Stimulated activated CD4-positive, alpha-beta T cell treated with anti-CD3 and anti-CD28 coated beads, Interleukin-1b, Interleukin-23, amount 100 ng/mL, for 24 hours (primary cell): ENCODE measurements at regions not wholly inside any gene's neighbourhood (a gene's known extent, or its start where the extent isn't known, plus 50 kb on each side); places are given as distances from the start of the nearest gene placed in this dataset.

Source experiments
- DNase-seq, 4 experiments: peaks; one replicate each; pipeline ENCODE4 v3.0.0-alpha.2; 2020; ENCODE audit warnings: low read depth in 4 of 4, low spot score in 1 of 4

DNA sequence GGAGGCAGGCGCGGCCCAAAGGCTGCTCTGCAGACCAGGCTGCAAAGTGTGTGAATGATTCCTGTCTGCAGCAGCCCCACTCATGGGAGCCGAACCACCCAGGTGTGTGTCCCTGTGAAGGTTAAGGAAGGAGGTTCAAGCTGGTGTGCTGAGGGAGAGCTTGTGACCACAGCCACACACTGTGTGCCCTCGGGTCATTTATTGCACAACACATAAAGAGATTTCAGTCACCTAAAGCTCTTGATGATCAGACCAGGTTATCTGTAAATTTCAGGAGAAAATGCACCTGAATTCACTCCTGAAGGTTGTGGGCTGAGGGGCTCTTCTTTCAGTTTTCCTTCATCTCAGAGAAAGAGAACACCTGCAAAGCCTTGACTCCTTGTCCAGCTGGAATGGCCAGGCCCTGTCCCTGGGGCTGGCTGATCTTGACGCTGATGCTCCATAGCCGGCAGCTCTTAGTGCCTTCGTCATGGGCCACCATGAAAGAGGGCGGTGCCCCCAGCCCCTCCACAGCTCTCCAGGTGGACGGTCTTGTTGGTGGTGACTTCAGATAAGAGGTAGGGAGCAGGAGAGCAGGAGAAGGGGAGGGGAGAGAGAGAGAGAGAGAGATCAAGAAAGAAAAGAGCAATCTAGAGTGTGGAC lies 110.8 kb upstream of the C1QTNF9B start:
- no peak for DNase-seq

DNA sequence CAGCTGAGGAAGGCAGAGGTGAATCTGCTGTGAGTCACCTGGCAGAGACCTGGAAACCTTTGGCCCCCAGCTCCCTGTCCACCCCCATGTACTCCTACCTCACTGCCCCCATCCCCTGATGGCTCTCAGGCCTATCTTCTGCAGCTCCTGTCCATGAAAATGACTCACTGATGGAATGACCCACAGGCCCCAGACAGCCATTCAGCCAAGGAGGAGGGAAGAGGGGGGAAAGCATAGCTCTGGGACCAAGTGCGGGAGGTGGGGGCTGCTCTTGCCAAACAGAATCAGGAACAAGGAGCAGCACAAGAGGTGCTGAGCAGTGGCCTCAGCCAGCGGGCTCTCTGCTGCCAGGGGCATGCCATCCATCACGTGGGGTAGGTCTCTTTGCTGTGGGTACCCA lies 111.4 kb upstream of the C1QTNF9B start:
- no peak for DNase-seq

GRCh38 chr13:24011266-24011665 lies 114.0 kb upstream of the C1QTNF9B start:
- no peak for DNase-seq

DNA sequence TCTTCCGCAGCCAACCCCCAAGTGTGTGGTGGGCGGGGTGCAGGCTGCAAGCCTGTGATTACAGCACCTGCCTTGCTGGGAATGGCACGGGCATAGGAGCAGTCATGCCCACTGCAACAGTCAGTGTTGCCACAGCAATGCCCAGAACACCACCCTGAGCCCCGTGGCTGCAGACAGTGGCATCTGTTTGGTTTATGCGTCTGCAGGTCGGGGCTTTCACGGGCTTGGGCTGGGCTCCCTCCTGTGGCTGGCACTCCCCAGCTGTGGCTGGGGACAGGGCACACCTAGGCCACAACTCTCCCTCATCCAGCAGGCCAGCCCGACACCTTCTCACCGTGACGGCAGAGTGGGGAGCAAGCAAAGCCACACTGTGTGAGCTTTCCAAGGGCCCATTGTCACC lies 115.3 kb upstream of the C1QTNF9B start:
- no peak for DNase-seq

- no peak for DNase-seq
Measured at GRCh38 chr13:24013189-24013588, 115.9 kb upstream of the C1QTNF9B start.

DNA sequence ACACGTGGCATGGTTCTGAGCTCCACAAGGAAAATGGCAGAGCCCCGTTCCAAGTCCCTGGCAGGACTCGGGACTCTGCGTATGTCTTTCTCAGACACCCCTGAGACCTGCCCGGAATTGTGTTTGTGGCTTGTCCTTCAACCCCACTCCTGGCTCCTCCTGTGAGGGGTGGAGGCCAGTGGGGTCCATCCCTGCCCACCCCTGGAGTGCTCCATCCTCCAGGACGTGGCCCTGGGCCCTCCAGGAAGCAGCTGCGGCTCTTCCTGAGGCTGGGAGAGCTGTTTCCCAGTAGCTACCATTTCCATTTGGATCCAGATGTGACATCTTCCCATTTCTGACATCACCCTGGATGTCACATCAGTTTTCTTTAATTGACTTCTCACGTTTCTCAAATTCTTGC lies 118.7 kb upstream of the C1QTNF9B start:
- no peak for DNase-seq

- no peak for DNase-seq
Measured at GRCh38 chr13:24022568-24022967, 125.3 kb upstream of the C1QTNF9B start.

DNA sequence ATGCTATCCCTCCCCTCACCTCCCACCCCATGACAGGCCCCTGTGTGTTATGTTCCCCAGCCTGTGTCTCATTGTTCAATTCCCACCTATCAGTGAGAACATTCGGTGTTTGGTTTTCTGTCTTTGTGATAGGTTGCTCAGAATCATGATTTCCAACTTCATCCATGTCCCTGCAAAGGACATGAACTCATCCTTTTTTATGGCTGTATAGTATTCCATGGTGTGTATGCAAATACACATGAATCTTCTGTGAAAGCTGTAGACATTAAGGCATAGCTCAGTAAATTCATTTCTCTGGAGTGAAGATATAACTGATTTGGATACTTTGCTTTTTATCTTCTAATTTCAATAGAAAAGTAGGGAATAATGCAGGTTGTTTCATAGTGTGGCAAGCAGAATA lies 125.8 kb upstream of the C1QTNF9B start:
- no peak for DNase-seq

DNA sequence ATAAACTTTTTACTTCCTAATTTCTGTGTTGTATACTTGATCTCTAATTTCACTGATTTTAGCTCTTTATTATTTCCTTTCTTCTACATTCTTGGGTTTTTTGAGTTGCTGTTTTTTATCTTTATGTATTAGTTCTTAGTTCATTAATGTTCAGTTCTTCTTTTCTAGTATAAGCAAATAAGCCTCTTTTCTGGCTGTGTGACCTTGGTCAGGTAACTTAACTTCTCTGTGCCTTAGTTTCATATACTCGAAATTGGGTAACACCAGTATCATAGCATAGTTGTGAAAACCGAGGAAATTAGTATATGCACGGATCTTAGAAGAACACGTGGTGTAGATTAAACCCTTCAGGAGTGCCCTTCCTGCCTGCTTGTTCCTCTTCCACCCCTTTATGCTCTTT lies 130.2 kb upstream of the C1QTNF9B start:
- no peak for DNase-seq

- DNase-seq = no peak
Measured at GRCh38 chr13:24032252-24032651, 128.3 kb upstream of the SPATA13 start.

GRCh38 chr13:24032674-24033073 lies 127.8 kb upstream of the SPATA13 start:
- no peak for DNase-seq

GRCh38 chr13:24033527-24034302 lies 126.8 kb upstream of the SPATA13 start:
- no peak for DNase-seq

DNA sequence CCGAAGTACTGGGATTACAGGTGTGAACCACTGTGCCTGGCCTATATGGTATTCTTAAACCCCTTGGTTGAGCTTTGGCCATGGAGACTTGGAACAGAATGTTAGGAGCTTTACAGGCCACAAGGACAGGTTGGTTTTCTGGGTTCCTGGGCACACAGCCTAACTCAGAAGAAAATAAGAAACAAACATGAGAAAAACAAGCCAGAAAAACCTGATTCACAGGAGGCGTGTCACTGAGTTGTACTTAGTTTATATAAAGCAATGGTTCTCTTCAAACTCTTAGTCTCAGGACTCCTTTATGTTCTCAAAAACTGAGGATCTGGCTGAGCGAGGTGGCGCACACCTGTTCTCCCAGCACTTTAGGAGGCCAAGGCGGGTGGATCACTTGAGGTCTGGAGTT lies 125.1 kb upstream of the SPATA13 start:
- DNase-seq = no peak

DNA sequence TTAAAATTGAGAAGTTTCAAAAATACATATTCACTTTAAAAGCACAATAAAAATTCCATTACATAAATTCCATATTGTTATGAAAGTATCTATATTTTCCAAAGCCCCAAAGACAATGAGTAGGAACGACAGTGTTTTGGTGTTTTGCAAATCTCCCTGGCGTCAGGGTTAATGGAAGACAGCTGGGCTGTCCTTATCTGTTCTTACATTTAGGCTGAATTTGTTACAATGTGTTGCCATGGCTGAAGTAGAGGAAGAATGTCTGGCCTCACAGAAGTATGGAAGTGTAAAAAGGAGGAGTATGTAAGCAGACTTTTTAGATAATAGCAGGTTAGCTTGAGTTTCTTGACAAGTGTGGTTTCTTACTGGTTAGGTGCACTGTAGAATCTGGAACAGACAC lies 124.4 kb upstream of the SPATA13 start:
- DNase-seq = no peak

GRCh38 chr13:24038405-24038804 lies 122.1 kb upstream of the SPATA13 start:
- DNase-seq = no peak

GRCh38 chr13:24038841-24039330 lies 121.6 kb upstream of the SPATA13 start:
- no peak for DNase-seq

DNA sequence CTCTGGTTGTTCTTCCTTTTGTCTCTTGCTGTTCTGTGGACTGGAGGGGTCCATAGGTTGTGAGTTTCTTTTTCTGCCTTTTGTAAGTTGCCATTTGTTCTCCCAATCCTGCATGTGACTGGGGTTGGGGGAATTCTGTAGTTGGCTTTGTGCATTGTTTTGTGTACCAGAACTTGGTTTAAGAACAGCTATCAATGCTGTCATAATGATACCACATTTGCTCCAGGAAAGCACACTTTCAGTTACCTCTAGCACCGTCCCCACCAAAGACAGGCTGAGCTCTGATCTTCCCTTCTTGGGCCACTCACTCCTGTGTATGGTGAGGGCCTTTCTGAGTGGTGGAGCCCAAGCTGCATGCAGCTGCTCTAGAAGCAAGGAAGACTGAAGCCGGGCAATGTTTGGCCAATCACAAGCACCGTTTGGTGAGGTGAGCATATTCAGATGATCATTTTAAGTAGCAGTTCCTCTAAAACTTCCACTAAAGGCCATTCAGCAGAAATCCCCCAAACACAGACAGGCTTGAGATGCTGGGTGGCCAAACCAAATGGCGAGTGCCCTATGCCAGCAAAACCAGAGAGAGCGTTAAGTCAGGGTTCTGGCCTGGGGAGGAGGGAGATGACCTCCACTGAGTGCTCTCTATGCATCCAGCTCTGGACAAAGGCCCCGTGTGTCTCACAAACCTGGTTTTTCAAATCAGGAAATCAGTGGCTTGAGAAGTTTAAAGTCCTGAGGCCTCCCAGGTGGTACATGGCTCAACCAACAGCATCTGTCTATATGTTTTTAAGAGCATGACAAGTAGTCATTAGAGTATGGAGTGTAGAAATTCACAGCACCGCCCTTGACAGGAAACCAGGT lies 120.7 kb upstream of the SPATA13 start:
- DNase-seq = no peak

DNA sequence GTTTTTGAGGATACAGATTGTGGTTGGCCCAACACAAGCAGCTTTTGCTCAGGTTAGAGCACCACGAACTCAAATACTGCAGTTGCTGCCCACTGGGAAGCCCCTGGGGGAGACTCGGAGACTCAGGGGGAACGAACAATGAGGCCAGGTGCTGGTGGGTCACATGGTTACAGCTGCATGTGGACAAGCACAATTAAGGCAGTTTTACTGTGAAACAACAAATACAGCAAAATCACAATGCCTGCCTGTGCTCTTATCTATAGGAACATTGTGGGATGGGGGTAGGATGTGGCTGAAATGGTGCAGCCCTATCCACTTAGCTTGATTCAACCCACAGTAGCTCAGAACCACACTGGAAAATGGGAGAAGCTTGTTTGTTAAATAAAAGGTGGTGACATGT lies 119.7 kb upstream of the SPATA13 start:
- DNase-seq = no peak

DNA sequence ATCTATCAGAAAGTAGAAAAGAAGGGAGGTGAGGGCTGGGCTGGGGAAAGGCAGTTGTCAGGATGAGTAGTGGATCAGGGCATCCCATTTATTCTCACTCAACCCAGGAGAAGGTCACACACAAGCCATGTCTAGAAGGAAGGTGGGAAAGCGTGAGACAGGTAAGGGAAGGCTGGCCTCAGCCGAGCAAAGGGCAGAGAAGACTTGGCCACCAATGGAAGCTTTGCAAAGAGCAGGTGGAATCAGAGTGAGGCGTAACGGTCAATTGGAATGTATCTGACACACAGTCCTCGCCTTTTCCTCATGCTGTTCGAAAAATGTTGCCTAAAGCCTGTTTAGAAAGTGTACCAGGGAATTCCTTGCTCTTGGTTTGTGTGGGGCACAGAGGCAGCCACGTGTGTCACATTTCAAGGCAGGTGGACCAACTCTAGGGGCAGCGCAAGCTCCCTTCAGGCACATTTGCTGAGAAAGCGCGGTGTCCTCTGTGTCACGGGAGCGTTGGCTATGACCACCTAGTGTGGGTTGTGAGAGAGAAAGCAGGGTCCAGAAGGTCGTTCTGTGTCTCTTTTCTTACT lies 118.8 kb upstream of the SPATA13 start:
- no peak for DNase-seq

- no peak for DNase-seq
Measured at GRCh38 chr13:24042710-24043440, 117.6 kb upstream of the SPATA13 start.
